Neural crest cell (in vitro differentiated cells): ENCODE measurements at regions not wholly inside any gene's neighbourhood (a gene's known extent, or its start where the extent isn't known, plus 50 kb on each side); places are given as distances from the start of the nearest gene placed in this dataset.

Experiments used
- DNase-seq: peaks from one replicate; pipeline ENCODE4 v3.0.0; 2021; ENCODE audit warnings: low read depth, mixed read lengths, low spot score
- H3K27ac Mint-ChIP-seq: one replicate; pipeline ENCODE4 v1.8.0; 2021; ENCODE audit warnings: mild to moderate bottlenecking, mixed read lengths; ENCODE audit not compliant: unreplicated experiment
- H3K27me3 Mint-ChIP-seq: 2 replicates; pipeline ENCODE4 v1.8.0; 2021; ENCODE audit warnings: low read depth, mild to moderate bottlenecking, mixed read lengths
- H3K36me3 Mint-ChIP-seq: 2 replicates; pipeline ENCODE4 v1.8.0; 2021; ENCODE audit warnings: low read depth, mild to moderate bottlenecking, mixed read lengths
- H3K4me1 Mint-ChIP-seq: 2 replicates; pipeline ENCODE4 v1.8.0; 2021; ENCODE audit warnings: mixed read lengths
- H3K4me3 Mint-ChIP-seq: one replicate; pipeline ENCODE4 v1.8.0; 2021; ENCODE audit warnings: mild to moderate bottlenecking, mixed read lengths
- H3K9me3 Mint-ChIP-seq: 2 replicates; pipeline ENCODE4 v1.8.0; 2021; ENCODE audit warnings: mixed read lengths
- TF ChIP-seq, protein P1 (sequence below): fragments of 200-600 bp; sonication (generic); conservative IDR thresholded peaks from 2 replicates; pipeline ENCODE4 v1.5.0; 2021; ENCODE audit warnings: antibody characterized with exemption, mild to moderate bottlenecking

DNA sequence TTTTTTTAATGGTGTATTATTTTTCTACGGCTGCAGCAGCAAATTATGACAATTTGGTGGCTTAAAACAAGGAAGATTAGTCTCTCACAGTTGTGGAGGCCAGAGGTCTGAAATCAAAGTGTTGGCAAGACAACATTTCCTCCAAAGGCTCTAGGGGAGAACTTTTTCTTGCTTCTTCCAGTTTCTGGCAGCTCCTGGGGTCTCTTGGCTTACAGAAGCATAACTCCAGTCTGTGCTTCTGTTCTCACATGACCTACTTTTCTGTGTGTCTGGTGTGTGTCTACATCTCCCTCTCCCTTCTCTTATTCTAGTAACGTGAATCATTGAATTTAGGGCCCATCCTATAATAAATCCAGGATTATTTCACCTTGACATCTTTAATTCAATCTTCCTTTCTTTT lies 551.9 kb upstream of the LUZP2 start:
- no peak for DNase-seq
- Mint-ChIP-seq H3K4me1 (no peaks in the 10 kb centered on the region), H3K9me3 (peaks cover 4% of the 10 kb centered on the region), H3K4me3 (no peak overlapping the region), H3K27me3 (no peaks in the 10 kb centered on the region), H3K36me3 (peaks cover 3% of the 10 kb centered on the region), H3K27ac (no peak overlapping the region)
- TF ChIP-seq, protein P1, sequence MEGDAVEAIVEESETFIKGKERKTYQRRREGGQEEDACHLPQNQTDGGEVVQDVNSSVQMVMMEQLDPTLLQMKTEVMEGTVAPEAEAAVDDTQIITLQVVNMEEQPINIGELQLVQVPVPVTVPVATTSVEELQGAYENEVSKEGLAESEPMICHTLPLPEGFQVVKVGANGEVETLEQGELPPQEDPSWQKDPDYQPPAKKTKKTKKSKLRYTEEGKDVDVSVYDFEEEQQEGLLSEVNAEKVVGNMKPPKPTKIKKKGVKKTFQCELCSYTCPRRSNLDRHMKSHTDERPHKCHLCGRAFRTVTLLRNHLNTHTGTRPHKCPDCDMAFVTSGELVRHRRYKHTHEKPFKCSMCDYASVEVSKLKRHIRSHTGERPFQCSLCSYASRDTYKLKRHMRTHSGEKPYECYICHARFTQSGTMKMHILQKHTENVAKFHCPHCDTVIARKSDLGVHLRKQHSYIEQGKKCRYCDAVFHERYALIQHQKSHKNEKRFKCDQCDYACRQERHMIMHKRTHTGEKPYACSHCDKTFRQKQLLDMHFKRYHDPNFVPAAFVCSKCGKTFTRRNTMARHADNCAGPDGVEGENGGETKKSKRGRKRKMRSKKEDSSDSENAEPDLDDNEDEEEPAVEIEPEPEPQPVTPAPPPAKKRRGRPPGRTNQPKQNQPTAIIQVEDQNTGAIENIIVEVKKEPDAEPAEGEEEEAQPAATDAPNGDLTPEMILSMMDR, result no peak

DNA sequence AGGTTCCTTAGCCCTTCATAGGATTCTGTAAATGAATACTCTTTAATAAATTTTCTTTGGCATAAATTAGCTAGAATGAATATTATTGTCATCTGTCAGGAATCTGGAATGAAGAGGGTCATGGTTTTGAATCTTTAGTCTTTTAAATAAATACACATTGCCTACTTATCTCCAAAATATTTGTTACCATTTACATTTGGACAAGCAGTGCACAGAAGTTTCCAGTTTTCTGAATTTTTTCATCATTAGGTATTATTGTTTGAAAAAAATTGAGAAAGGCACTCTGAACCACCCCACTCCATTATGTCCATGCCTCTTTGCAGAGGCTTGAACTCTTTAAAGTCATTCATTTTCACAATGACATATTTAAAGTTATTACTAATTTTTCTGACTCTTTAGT lies 549.0 kb upstream of the LUZP2 start:
- DNase-seq, result no peak
- Mint-ChIP-seq H3K9me3 (no peaks in the 10 kb centered on the region), H3K27me3 (no peaks in the 10 kb centered on the region), H3K36me3 (no peaks in the 10 kb centered on the region), H3K4me1 (no peaks in the 10 kb centered on the region), H3K27ac (no peak overlapping the region), H3K4me3 (no peak overlapping the region)
- TF ChIP-seq, protein P1, result no peak

- TF ChIP-seq, protein P1, result no peak
- Mint-ChIP-seq H3K9me3 (no peaks in the 10 kb centered on the region), H3K4me3 (no peak overlapping the region), H3K27me3 (no peaks in the 10 kb centered on the region), H3K4me1 (no peaks in the 10 kb centered on the region), H3K27ac (no peak overlapping the region), H3K36me3 (no peaks in the 10 kb centered on the region)
- no peak for DNase-seq
Observed at GRCh38 chr11:23948851-23949250, 548.0 kb upstream of the LUZP2 start.

GRCh38 chr11:23953951-23954710 lies 542.7 kb upstream of the LUZP2 start:
- Mint-ChIP-seq H3K27me3 (no peaks in the 10 kb centered on the region), H3K4me3 (no peak overlapping the region), H3K9me3 (no peaks in the 10 kb centered on the region), H3K27ac (no peak overlapping the region), H3K4me1 (no peaks in the 10 kb centered on the region), H3K36me3 (no peaks in the 10 kb centered on the region)
- TF ChIP-seq, protein P1, result no peak
- no peak for DNase-seq

- Mint-ChIP-seq H3K27me3 (no peaks in the 10 kb centered on the region), H3K4me3 (no peak overlapping the region), H3K4me1 (peaks cover 4% of the 10 kb centered on the region), H3K9me3 (no peaks in the 10 kb centered on the region), H3K27ac (no peak overlapping the region), H3K36me3 (no peaks in the 10 kb centered on the region)
- DNase-seq, result no peak
- TF ChIP-seq, protein P1, result no peak
Observed at GRCh38 chr11:23954730-23955129, 542.1 kb upstream of the LUZP2 start.
